SK-N-SH treated with all-trans-retinoic acid at 6 μM for 48 hours (cell line): ENCODE measurements at regions not wholly inside any gene's neighbourhood (a gene's known extent, or its start where the extent isn't known, plus 50 kb on each side); places are given as distances from the start of the nearest gene placed in this dataset.

Experiments
- ATAC-seq: fragments of 200-7000 bp; cut with Tn5 transposase; 3 replicates; pipeline ENCODE4 v1.9.1; 2020; ENCODE audit warnings: mild to moderate bottlenecking, moderate library complexity
- ARNTL ChIP-seq: fragments of 450-650 bp; formaldehyde crosslinking; IDR thresholded peaks from 2 replicates; pipeline ENCODE4 v1.5.0; 2020; ENCODE audit warnings: low read depth, mild to moderate bottlenecking, moderate library complexity, borderline replicate concordance
- BACH2 ChIP-seq: fragments of 250-450 bp; sonication (Bioruptor Pico); IDR thresholded peaks from 2 replicates; pipeline ENCODE4 v1.9.0; 2021; ENCODE audit warnings: mild to moderate bottlenecking, borderline replicate concordance
- CREB5 ChIP-seq: fragments of 250-450 bp; sonication (Bioruptor Pico); IDR thresholded peaks from 2 replicates; pipeline ENCODE4 v1.5.1; 2020; ENCODE audit warnings: low read depth, mild to moderate bottlenecking, moderate library complexity
- CSDC2 ChIP-seq: fragments of 250-450 bp; sonication (Bioruptor Pico); IDR thresholded peaks from 2 replicates; pipeline ENCODE4 v1.5.0; 2020; ENCODE audit warnings: mild to moderate bottlenecking, moderate library complexity
- CSRNP3 ChIP-seq: fragments of 250-450 bp; sonication (Bioruptor Pico); IDR thresholded peaks from 2 replicates; pipeline ENCODE4 v1.5.1; 2021; ENCODE audit warnings: mild to moderate bottlenecking, moderate library complexity
- ESRRG ChIP-seq: fragments of 250-450 bp; sonication (Bioruptor Pico); IDR thresholded peaks from 2 replicates; pipeline ENCODE4 v1.6.1; 2021; ENCODE audit warnings: mild to moderate bottlenecking
- GLIS3 ChIP-seq: fragments of 250-450 bp; sonication (Bioruptor Pico); IDR thresholded peaks from 2 replicates; pipeline ENCODE4 v1.5.0; 2020; ENCODE audit warnings: mild to moderate bottlenecking, moderate library complexity
- OSR1 ChIP-seq: fragments of 250-450 bp; sonication (Bioruptor Pico); IDR thresholded peaks from 2 replicates; pipeline ENCODE4 v1.8.0; 2022; ENCODE audit warnings: moderate library complexity, mild to moderate bottlenecking, inconsistent platforms
- PPARA ChIP-seq: fragments of 250-450 bp; sonication (Bioruptor Pico); IDR thresholded peaks from 2 replicates; pipeline ENCODE4 v1.5.0; 2020; ENCODE audit warnings: mild to moderate bottlenecking, borderline replicate concordance
- RARB ChIP-seq: fragments of 250-450 bp; sonication (Bioruptor Pico); IDR thresholded peaks from 2 replicates; pipeline ENCODE4 v1.8.0; 2021; ENCODE audit warnings: mild to moderate bottlenecking, moderate library complexity
- SNAI2 ChIP-seq: fragments of 250-450 bp; sonication (Bioruptor Pico); IDR thresholded peaks from 2 replicates; pipeline ENCODE4 v1.5.0; 2020; ENCODE audit warnings: mild to moderate bottlenecking, moderate library complexity
- TCF4 ChIP-seq: fragments of 250-450 bp; sonication (Bioruptor Pico); IDR thresholded peaks from 2 replicates; pipeline ENCODE4 v1.8.0; 2021; ENCODE audit warnings: mild to moderate bottlenecking, moderate library complexity, borderline replicate concordance
- TOX ChIP-seq: fragments of 250-450 bp; sonication (Bioruptor Pico); IDR thresholded peaks from 2 replicates; pipeline ENCODE4 v1.8.0; 2021; ENCODE audit warnings: mild to moderate bottlenecking, moderate library complexity, borderline replicate concordance
- TSHZ2 ChIP-seq: fragments of 250-450 bp; sonication (Bioruptor Pico); IDR thresholded peaks from 2 replicates; pipeline ENCODE4 v1.5.0; 2020; ENCODE audit warnings: mild to moderate bottlenecking, moderate library complexity
- ZC3H10 ChIP-seq: fragments of 250-450 bp; sonication (Bioruptor Pico); IDR thresholded peaks from 2 replicates; pipeline ENCODE4 v1.5.1; 2021; ENCODE audit warnings: mild to moderate bottlenecking, moderate library complexity
- ZFP3 ChIP-seq: fragments of 250-450 bp; sonication (Bioruptor Pico); IDR thresholded peaks from 2 replicates; pipeline ENCODE4 v1.5.0; 2020; ENCODE audit warnings: mild to moderate bottlenecking, moderate library complexity
- ZFP30 ChIP-seq: fragments of 450-650 bp; formaldehyde crosslinking; IDR thresholded peaks from 2 replicates; pipeline ENCODE4 v1.5.0; 2022; ENCODE audit warnings: mild to moderate bottlenecking, moderate library complexity
- ZNF70 ChIP-seq: fragments of 450-650 bp; formaldehyde crosslinking; IDR thresholded peaks from 2 replicates; pipeline ENCODE4 v1.5.0; 2020; ENCODE audit warnings: mild to moderate bottlenecking, moderate library complexity
- ZNF8 ChIP-seq: fragments of 450-650 bp; formaldehyde crosslinking; IDR thresholded peaks from 2 replicates; pipeline ENCODE4 v1.5.0; 2020; ENCODE audit warnings: mild to moderate bottlenecking, moderate library complexity
- TF ChIP-seq, protein P1 (sequence below): fragments of 250-450 bp; sonication (Bioruptor Pico); IDR thresholded peaks from 2 replicates; pipeline ENCODE4 v1.8.0; 2021; ENCODE audit warnings: low read depth, mild to moderate bottlenecking, moderate library complexity, borderline replicate concordance
- TF ChIP-seq, protein P2 (sequence below): fragments of 250-450 bp; sonication (Bioruptor Pico); IDR thresholded peaks from 2 replicates; pipeline ENCODE4 v1.8.0; 2020; ENCODE audit warnings: mild to moderate bottlenecking, moderate library complexity, borderline replicate concordance

DNA sequence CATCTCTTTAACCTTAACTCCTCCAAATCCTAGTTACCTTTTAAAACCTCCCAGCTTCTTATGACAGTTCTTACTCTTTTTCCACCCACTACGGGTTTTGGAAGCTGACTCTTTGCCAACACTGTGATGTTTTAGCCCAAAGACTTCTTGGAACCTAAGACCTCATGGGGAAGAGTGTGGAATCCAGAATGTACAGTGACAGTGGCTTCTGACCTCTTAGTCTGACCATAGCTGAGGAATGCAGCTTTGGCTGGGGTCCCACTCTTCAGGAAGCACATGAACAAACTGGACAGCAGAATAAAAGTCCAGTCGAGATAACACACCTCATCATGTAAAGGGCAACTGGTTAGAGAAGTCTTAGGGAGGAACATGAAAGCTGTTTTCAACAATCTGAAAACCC lies 161.1 kb upstream of the PKDCC start (continued):
- TF ChIP-seq, protein P1, sequence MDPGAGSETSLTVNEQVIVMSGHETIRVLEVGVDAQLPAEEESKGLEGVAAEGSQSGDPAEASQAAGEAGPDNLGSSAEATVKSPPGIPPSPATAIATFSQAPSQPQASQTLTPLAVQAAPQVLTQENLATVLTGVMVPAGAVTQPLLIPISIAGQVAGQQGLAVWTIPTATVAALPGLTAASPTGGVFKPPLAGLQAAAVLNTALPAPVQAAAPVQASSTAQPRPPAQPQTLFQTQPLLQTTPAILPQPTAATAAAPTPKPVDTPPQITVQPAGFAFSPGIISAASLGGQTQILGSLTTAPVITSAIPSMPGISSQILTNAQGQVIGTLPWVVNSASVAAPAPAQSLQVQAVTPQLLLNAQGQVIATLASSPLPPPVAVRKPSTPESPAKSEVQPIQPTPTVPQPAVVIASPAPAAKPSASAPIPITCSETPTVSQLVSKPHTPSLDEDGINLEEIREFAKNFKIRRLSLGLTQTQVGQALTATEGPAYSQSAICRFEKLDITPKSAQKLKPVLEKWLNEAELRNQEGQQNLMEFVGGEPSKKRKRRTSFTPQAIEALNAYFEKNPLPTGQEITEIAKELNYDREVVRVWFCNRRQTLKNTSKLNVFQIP, result no peak
- TF ChIP-seq GLIS3 (CRISPR knock-in tag), result no peak
- TF ChIP-seq ZFP3, result no peak
- no peak for TF ChIP-seq ZNF8 (CRISPR knock-in tag)
- no peak for TF ChIP-seq ZC3H10
- TF ChIP-seq OSR1 (CRISPR knock-in tag), result no peak
- TF ChIP-seq, protein P2, sequence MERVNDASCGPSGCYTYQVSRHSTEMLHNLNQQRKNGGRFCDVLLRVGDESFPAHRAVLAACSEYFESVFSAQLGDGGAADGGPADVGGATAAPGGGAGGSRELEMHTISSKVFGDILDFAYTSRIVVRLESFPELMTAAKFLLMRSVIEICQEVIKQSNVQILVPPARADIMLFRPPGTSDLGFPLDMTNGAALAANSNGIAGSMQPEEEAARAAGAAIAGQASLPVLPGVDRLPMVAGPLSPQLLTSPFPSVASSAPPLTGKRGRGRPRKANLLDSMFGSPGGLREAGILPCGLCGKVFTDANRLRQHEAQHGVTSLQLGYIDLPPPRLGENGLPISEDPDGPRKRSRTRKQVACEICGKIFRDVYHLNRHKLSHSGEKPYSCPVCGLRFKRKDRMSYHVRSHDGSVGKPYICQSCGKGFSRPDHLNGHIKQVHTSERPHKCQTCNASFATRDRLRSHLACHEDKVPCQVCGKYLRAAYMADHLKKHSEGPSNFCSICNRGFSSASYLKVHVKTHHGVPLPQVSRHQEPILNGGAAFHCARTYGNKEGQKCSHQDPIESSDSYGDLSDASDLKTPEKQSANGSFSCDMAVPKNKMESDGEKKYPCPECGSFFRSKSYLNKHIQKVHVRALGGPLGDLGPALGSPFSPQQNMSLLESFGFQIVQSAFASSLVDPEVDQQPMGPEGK, result no peak
- TF ChIP-seq PPARA (CRISPR knock-in tag), result no peak
- no peak for TF ChIP-seq TOX (CRISPR knock-in tag)

- ATAC-seq, result no peak
- TF ChIP-seq ZNF8 (CRISPR knock-in tag), result no peak
- TF ChIP-seq GLIS3 (CRISPR knock-in tag), result no peak
- no peak for TF ChIP-seq ZNF70 (CRISPR knock-in tag)
- no peak for TF ChIP-seq ESRRG (CRISPR knock-in tag)
- TF ChIP-seq OSR1 (CRISPR knock-in tag), result no peak
- no peak for TF ChIP-seq CREB5 (CRISPR knock-in tag)
- TF ChIP-seq TSHZ2, result no peak
- TF ChIP-seq ZC3H10, result no peak
- TF ChIP-seq ZFP3, result no peak
- TF ChIP-seq ZFP30, result no peak
- no peak for TF ChIP-seq ARNTL
- TF ChIP-seq SNAI2, result no peak
- no peak for TF ChIP-seq CSDC2 (CRISPR knock-in tag)
- no peak for TF ChIP-seq BACH2 (CRISPR knock-in tag)
- TF ChIP-seq CSRNP3 (CRISPR knock-in tag), result no peak
- TF ChIP-seq RARB, result no peak
- no peak for TF ChIP-seq TOX (CRISPR knock-in tag)
Observed at GRCh38 chr2:41890341-41890740, 157.5 kb upstream of the PKDCC start.

- no peak for ATAC-seq
Observed at GRCh38 chr2:41892476-41892875, 155.3 kb upstream of the PKDCC start.

More at GRCh38 chr2:41892476-41892875, 155.3 kb upstream of the PKDCC start:
- no peak for TF ChIP-seq ARNTL
- TF ChIP-seq ESRRG (CRISPR knock-in tag), result no peak
- TF ChIP-seq PPARA (CRISPR knock-in tag), result no peak
- TF ChIP-seq, protein P2, result no peak
- no peak for TF ChIP-seq TCF4 (CRISPR knock-in tag)
- no peak for TF ChIP-seq RARB
- TF ChIP-seq, protein P1, result no peak
- TF ChIP-seq TSHZ2, result no peak
